ENCODE measurements at regions not wholly inside any gene's neighbourhood (a gene's known extent, or its start where the extent isn't known, plus 50 kb on each side); places are given as distances from the start of the nearest gene placed in this dataset.

GRCh38 chr16:87045466-87046216 lies 271.6 kb downstream of the C16orf95 start:
- WGBS, 2 donors, result 82 to 87% methylated on average over 12 to 25 of the region's 25 CpGs
- no peaks in the 10 kb centered on the region for H3K27me3 ChIP-seq

GRCh38 chr16:87046235-87046634 lies 271.0 kb downstream of the C16orf95 start:
- H3K36me3 ChIP-seq (ENCODE audit: low read depth, missing control alignments), result no peaks in the 10 kb centered on the region
- intact Hi-C loops (cut with DNase I; ENCODE audit: low total_unique reads), result no loop called here
- DNase-seq, result no peak
- no peak overlapping the region for H3K27ac ChIP-seq
- no peak overlapping the region for H3K4me3 ChIP-seq
- no peaks in the 10 kb centered on the region for H3K27me3 ChIP-seq
- H3K4me1 ChIP-seq, result peaks cover 15% of the 10 kb centered on the region
- WGBS, 2 donors, result 90 to 91% methylated on average over 3 to 9 of the region's 9 CpGs
- no peaks in the 10 kb centered on the region for H3K9me3 ChIP-seq
- no peak for TF ChIP-seq CTCF (IDR thresholded peaks at IDR 0.05)
- no peak for TF ChIP-seq POLR2A (IDR thresholded peaks at IDR 0.05)

More at GRCh38 chr16:87045466-87046216, 271.6 kb downstream of the C16orf95 start:
- DNase-seq, result no peak
- Histone ChIP-seq H3K4me3 (no peak overlapping the region), H3K9me3 (no peaks in the 10 kb centered on the region), H3K4me1 (peaks cover 15% of the 10 kb centered on the region), H3K36me3 (ENCODE audit: low read depth, missing control alignments) (no peaks in the 10 kb centered on the region), H3K27ac (no peak overlapping the region)
- no peak for TF ChIP-seq POLR2A (IDR thresholded peaks at IDR 0.05)
- no peak for TF ChIP-seq CTCF (IDR thresholded peaks at IDR 0.05)
- intact Hi-C loops (cut with DNase I; ENCODE audit: low total_unique reads), result no loop called here

GRCh38 chr16:87047221-87048037 lies 269.8 kb downstream of the C16orf95 start:
- no peak for DNase-seq
- no peaks in the 10 kb centered on the region for H3K27me3 ChIP-seq
- no peak for TF ChIP-seq CTCF (IDR thresholded peaks at IDR 0.05)
- TF ChIP-seq POLR2A (IDR thresholded peaks at IDR 0.05), result no peak
- no peaks in the 10 kb centered on the region for H3K9me3 ChIP-seq
- H3K27ac ChIP-seq, result no peak overlapping the region
- WGBS, 2 donors, result 64 to 69% methylated on average over 9 to 13 of the region's 13 CpGs
- no peak overlapping the region for H3K4me3 ChIP-seq
- no peaks in the 10 kb centered on the region for H3K36me3 ChIP-seq (ENCODE audit: low read depth, missing control alignments)
- H3K4me1 ChIP-seq, result peaks cover 15% of the 10 kb centered on the region
- intact Hi-C loops (cut with DNase I; ENCODE audit: low total_unique reads), result no loop called here

GRCh38 chr16:87048038-87048729 lies 269.0 kb downstream of the C16orf95 start:
- H3K4me1 ChIP-seq, result peaks cover 16% of the 10 kb centered on the region
- intact Hi-C loops (cut with DNase I; ENCODE audit: low total_unique reads), result no loop called here
- H3K27ac ChIP-seq, result no peak overlapping the region
- DNase-seq, result no peak
- WGBS, 2 donors, result 88 to 92% methylated on average over 9 of the region's 9 CpGs
- no peak for TF ChIP-seq CTCF (IDR thresholded peaks at IDR 0.05)
- TF ChIP-seq POLR2A (IDR thresholded peaks at IDR 0.05), result no peak
- H3K36me3 ChIP-seq (ENCODE audit: low read depth, missing control alignments), result no peaks in the 10 kb centered on the region
- H3K4me3 ChIP-seq, result no peak overlapping the region
- no peaks in the 10 kb centered on the region for H3K27me3 ChIP-seq
- H3K9me3 ChIP-seq, result no peaks in the 10 kb centered on the region
